ENCODE measurements at regions not wholly inside any gene's neighbourhood (a gene's known extent, or its start where the extent isn't known, plus 50 kb on each side); places are given as distances from the start of the nearest gene placed in this dataset.

GRCh38 chr2:114161371-114161770 is 271.5 kb downstream of the ACTR3 start:
- Histone ChIP-seq H3K9me3 (replicated peaks; ENCODE audit: insufficient read depth, low read length) (no peaks in the 10 kb centered on the region), H3K36me3 (replicated peaks; ENCODE audit: insufficient read depth, low read length) (no peaks in the 10 kb centered on the region), H3K9me2 (replicated peaks; ENCODE audit: insufficient read depth, low read length) (no peaks in the 10 kb centered on the region), H2AFZ (ENCODE audit: low read length) (no peak overlapping the region), H3K79me2 (ENCODE audit: low read length) (no peaks in the 10 kb centered on the region), H3K9ac (ENCODE audit: low read length) (no peak overlapping the region), H3K27ac (ENCODE audit: low read length) (no peak overlapping the region), H3K4me2 (ENCODE audit: low read depth, low read length) (no peak overlapping the region), H3K27me3 (replicated peaks; ENCODE audit: insufficient read depth, low read length) (no peaks in the 10 kb centered on the region), H3K4me1 (ENCODE audit: low read length) (no peaks in the 10 kb centered on the region), H4K20me1 (ENCODE audit: insufficient read depth, low read length) (no peaks in the 10 kb centered on the region), H3K4me3 (ENCODE audit: low read length) (no peak overlapping the region), H3F3A (ENCODE audit: insufficient read depth, low read length) (no peaks in the 10 kb centered on the region)
- no peak for DNase-seq
- TF ChIP-seq CTCF (IDR thresholded peaks at IDR 0.05; ENCODE audit: low read length) (no peak), EZH2phosphoT487 (IDR thresholded peaks at IDR 0.05; ENCODE audit: low read length) (no peak), EZH2 (optimal IDR thresholded peaks at IDR 0.05; ENCODE audit: low read depth, low read length) (no peak)

DNA sequence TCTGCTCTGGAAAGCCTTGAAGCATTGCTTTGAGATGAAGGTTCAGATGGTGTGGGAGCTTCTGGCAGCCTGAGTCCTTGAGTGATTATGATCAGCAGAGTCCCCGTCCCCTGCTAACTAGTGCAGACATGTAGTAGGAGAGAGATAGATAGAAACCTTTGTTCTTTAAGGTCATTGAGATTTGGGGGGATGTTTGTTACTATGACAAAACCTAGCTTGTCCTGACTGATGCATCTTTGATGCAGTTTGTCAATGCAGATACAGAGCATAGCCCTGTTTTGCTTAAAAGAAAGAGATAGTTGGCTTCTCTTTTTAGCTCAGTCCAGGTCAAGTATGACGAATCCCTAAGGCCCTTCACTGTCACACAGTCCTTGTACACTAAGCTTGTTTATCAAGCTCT is 274.6 kb upstream of the DPP10 start:
- DNase-seq, result no peak
- Histone ChIP-seq H3K4me1 (ENCODE audit: low read length) (no peaks in the 10 kb centered on the region), H4K20me1 (ENCODE audit: insufficient read depth, low read length) (no peaks in the 10 kb centered on the region), H3K4me2 (ENCODE audit: low read depth, low read length) (no peak overlapping the region), H3F3A (ENCODE audit: insufficient read depth, low read length) (no peaks in the 10 kb centered on the region), H3K9ac (ENCODE audit: low read length) (no peak overlapping the region), H3K27ac (ENCODE audit: low read length) (no peak overlapping the region), H3K9me2 (replicated peaks; ENCODE audit: insufficient read depth, low read length) (no peaks in the 10 kb centered on the region), H3K36me3 (replicated peaks; ENCODE audit: insufficient read depth, low read length) (no peaks in the 10 kb centered on the region), H3K4me3 (ENCODE audit: low read length) (no peak overlapping the region), H2AFZ (ENCODE audit: low read length) (no peak overlapping the region), H3K27me3 (replicated peaks; ENCODE audit: insufficient read depth, low read length) (no peaks in the 10 kb centered on the region), H3K9me3 (replicated peaks; ENCODE audit: insufficient read depth, low read length) (no peaks in the 10 kb centered on the region), H3K79me2 (ENCODE audit: low read length) (no peaks in the 10 kb centered on the region)
- TF ChIP-seq CTCF (IDR thresholded peaks at IDR 0.05; ENCODE audit: low read length), result no peak
- TF ChIP-seq EZH2 (optimal IDR thresholded peaks at IDR 0.05; ENCODE audit: low read depth, low read length), result no peak
- no peak for TF ChIP-seq EZH2phosphoT487 (IDR thresholded peaks at IDR 0.05; ENCODE audit: low read length)

DNA sequence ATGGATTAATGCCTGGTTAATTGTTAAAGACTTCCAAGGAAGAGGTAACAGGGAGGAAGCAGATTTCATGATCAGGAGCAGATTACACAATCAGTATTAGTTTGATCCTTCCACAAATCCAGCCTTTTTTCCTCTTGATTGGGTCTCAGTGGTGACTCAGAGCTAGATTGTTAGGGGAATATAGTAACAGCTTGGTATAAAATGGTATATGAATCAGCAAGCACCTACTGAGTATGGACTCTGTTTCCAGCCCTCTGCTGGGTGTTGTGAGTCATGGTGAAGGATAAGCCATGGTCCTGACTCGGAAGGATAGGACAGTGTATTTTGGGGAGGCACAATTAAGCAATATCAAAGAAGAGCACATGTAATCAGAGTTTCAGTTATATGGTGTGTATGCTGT is 272.4 kb upstream of the DPP10 start:
- DNase-seq, result no peak
- Histone ChIP-seq H3K27me3 (replicated peaks; ENCODE audit: insufficient read depth, low read length) (no peaks in the 10 kb centered on the region), H3K79me2 (ENCODE audit: low read length) (no peaks in the 10 kb centered on the region), H2AFZ (ENCODE audit: low read length) (no peak overlapping the region), H3K27ac (ENCODE audit: low read length) (no peak overlapping the region), H3K9me3 (replicated peaks; ENCODE audit: insufficient read depth, low read length) (no peaks in the 10 kb centered on the region), H3K4me1 (ENCODE audit: low read length) (no peaks in the 10 kb centered on the region), H3K4me3 (ENCODE audit: low read length) (no peak overlapping the region), H3F3A (ENCODE audit: insufficient read depth, low read length) (no peaks in the 10 kb centered on the region), H3K36me3 (replicated peaks; ENCODE audit: insufficient read depth, low read length) (no peaks in the 10 kb centered on the region), H3K9me2 (replicated peaks; ENCODE audit: insufficient read depth, low read length) (no peaks in the 10 kb centered on the region), H4K20me1 (ENCODE audit: insufficient read depth, low read length) (no peaks in the 10 kb centered on the region), H3K4me2 (ENCODE audit: low read depth, low read length) (no peak overlapping the region), H3K9ac (ENCODE audit: low read length) (no peak overlapping the region)
- TF ChIP-seq CTCF (IDR thresholded peaks at IDR 0.05; ENCODE audit: low read length) (no peak), EZH2 (optimal IDR thresholded peaks at IDR 0.05; ENCODE audit: low read depth, low read length) (no peak), EZH2phosphoT487 (IDR thresholded peaks at IDR 0.05; ENCODE audit: low read length) (no peak)
